ENCODE measurements at regions not wholly inside any gene's neighbourhood (a gene's known extent, or its start where the extent isn't known, plus 50 kb on each side); places are given as distances from the start of the nearest gene placed in this dataset.

- in situ Hi-C loops (cut with MboI), result no loop called here
- Histone ChIP-seq H4K20me1 (ENCODE audit: control insufficient read depth, insufficient read depth) (no peaks in the 10 kb centered on the region), H3K36me3 (ENCODE audit: control insufficient read depth in 2 of 2, insufficient read depth in 2 of 2, low read length in 1 of 2) (no peaks in the 10 kb centered on the region), H3K27ac (ENCODE audit: control insufficient read depth, insufficient read depth) (no peak overlapping the region), H3K4me2 (ENCODE audit: control insufficient read depth, insufficient read depth) (no peak overlapping the region), H2AFZ (ENCODE audit: control insufficient read depth, low read depth, low read length) (no peak overlapping the region), H3K4me3 (no peak overlapping the region), H3K9ac (ENCODE audit: control insufficient read depth, insufficient read depth, low read length) (no peak overlapping the region), H3K27me3 (replicated peaks in 1 of 2; ENCODE audit: control insufficient read depth in 2 of 2, insufficient read depth in 2 of 2, low read length in 1 of 2) (no peaks in the 10 kb centered on the region), H3K4me1 (ENCODE audit: control insufficient read depth, insufficient read depth, low read length) (no peaks in the 10 kb centered on the region), H3K9me3 (replicated peaks; ENCODE audit: control insufficient read depth, insufficient read depth, low read length) (no peaks in the 10 kb centered on the region), H3K79me2 (ENCODE audit: control insufficient read depth, insufficient read depth, low read length) (no peaks in the 10 kb centered on the region)
- ATAC-seq (no peak), DNase-seq (ENCODE audit: low read depth, low spot score) (no peak), FAIRE-seq (no peak)
- intact Hi-C loops (cut with micrococcal nuclease; ENCODE audit: unreplicated experiment), result no loop called here
- BruUV-seq (replicated peaks), result no TSS peak
- POLR2A ChIA-PET, result no interaction called here
- CTCF ChIA-PET, result interaction anchor here (1.2 kb wide), 1 partner anchor 140 kb away, joined by 4 read pairs; no protein-coding TSS in a partner anchor
- SMC1A ChIA-PET (ENCODE audit: uncharacterized antibody, unreplicated experiment), result no interaction called here
- RAD21 ChIA-PET (ENCODE audit: unreplicated experiment), result no interaction called here
- 0% methylated on average over 3 of the region's 3 CpGs for whole genome bisulfite sequencing (ENCODE audit: insufficient coverage, insufficient replicate concordance, low lambda C conversion rate, missing lambda C conversion rate)
- TF ChIP-seq PBX3 (IDR thresholded peaks at IDR 0.05; ENCODE audit: insufficient replicate concordance, low read depth, low read length), result no peak
- no peak for TF ChIP-seq RCOR1 (conservative IDR thresholded peaks at IDR 0.05; ENCODE audit: low read depth, low read length)
- TF ChIP-seq CREB1 (IDR thresholded peaks at IDR 0.05; ENCODE audit: low read depth), result no peak
- no peak for TF ChIP-seq SRF (IDR thresholded peaks at IDR 0.05; ENCODE audit: low read depth in 2 of 2, low read length in 2 of 2)
- TF ChIP-seq TAF1 (IDR thresholded peaks at IDR 0.05; ENCODE audit: borderline replicate concordance, low read depth, low read length), result no peak
- no peak for TF ChIP-seq ZBTB40 (IDR thresholded peaks at IDR 0.05; ENCODE audit: borderline replicate concordance)
- no peak for TF ChIP-seq CTCF (IDR thresholded peaks at IDR 0.05 in 2 of 3, conservative IDR thresholded peaks at IDR 0.05 in 1 of 3; ENCODE audit: control insufficient read depth in 2 of 3, extremely low read depth in 1 of 3, insufficient read depth in 1 of 3, low read depth in 3 of 3, low read length in 3 of 3)
- TF ChIP-seq MEF2B (IDR thresholded peaks at IDR 0.05; ENCODE audit: partially characterized antibody, poor library complexity, severe bottlenecking), result no peak
- no peak for TF ChIP-seq BHLHE40 (IDR thresholded peaks at IDR 0.05; ENCODE audit: borderline replicate concordance in 1 of 2, low read depth in 2 of 2, low read length in 1 of 2)
- no peak for TF ChIP-seq SREBF2 (IDR thresholded peaks at IDR 0.05; ENCODE audit: low read length)
- no peak for TF ChIP-seq RB1 (IDR thresholded peaks at IDR 0.05; ENCODE audit: borderline replicate concordance)
- TF ChIP-seq TCF3 (IDR thresholded peaks at IDR 0.05; ENCODE audit: borderline replicate concordance, insufficient read depth, low read depth, low read length), result no peak
- no peak for TF ChIP-seq NFXL1 (IDR thresholded peaks at IDR 0.05; ENCODE audit: borderline replicate concordance)
- no peak for TF ChIP-seq RAD21 (IDR thresholded peaks at IDR 0.05; ENCODE audit: insufficient read depth, low read depth, low read length)
- no peak for TF ChIP-seq SMAD5 (IDR thresholded peaks at IDR 0.05; ENCODE audit: low read depth)
- no peak for TF ChIP-seq ESRRA (IDR thresholded peaks at IDR 0.05; ENCODE audit: low read length)
- TF ChIP-seq BRCA1 (IDR thresholded peaks at IDR 0.05; ENCODE audit: low read depth, low read length), result no peak
Observed at GRCh38 chr2:18312818-18313217, 247.6 kb downstream of the RDH14 start.
